ENCODE measurements at regions not wholly inside any gene's neighbourhood (a gene's known extent, or its start where the extent isn't known, plus 50 kb on each side); places are given as distances from the start of the nearest gene placed in this dataset.

- no peak for DNase-seq (ENCODE audit: low spot score)
These were observed 52.2 kb downstream of the POLR1D start for GRCh38 chr13:27673911-27674310.

GRCh38 chr13:27678306-27679040 is 56.8 kb downstream of the POLR1D start:
- no peak for DNase-seq (ENCODE audit: low spot score)

GRCh38 chr13:27679396-27679795 is 57.7 kb downstream of the POLR1D start:
- DNase-seq (ENCODE audit: low spot score) = no peak

GRCh38 chr13:27679896-27680295 is 58.2 kb downstream of the POLR1D start:
- DNase-seq (ENCODE audit: low spot score) = no peak

- no peak for DNase-seq (ENCODE audit: low spot score)
These were observed 58.8 kb downstream of the POLR1D start for GRCh38 chr13:27680465-27680864.

- no peak for DNase-seq (ENCODE audit: low spot score)
These were observed 69.5 kb downstream of the POLR1D start for GRCh38 chr13:27691207-27691606.

- DNase-seq (ENCODE audit: low spot score) = no peak
These were observed 75.0 kb downstream of the POLR1D start for GRCh38 chr13:27696731-27697130.

- no peak for DNase-seq (ENCODE audit: low spot score)
These were observed 78.3 kb downstream of the POLR1D start for GRCh38 chr13:27699952-27700351.

- no peak for DNase-seq (ENCODE audit: low spot score)
These were observed 83.0 kb downstream of the POLR1D start for GRCh38 chr13:27704681-27705080.

- DNase-seq (ENCODE audit: low spot score) = no peak
These were observed 84.0 kb upstream of the GSX1 start for GRCh38 chr13:27708325-27708724.

GRCh38 chr13:27709779-27710178 is 82.5 kb upstream of the GSX1 start:
- no peak for DNase-seq (ENCODE audit: low spot score)

- peak; percentile 9 for DNase-seq (ENCODE audit: low spot score)
These were observed 79.9 kb upstream of the GSX1 start for GRCh38 chr13:27712421-27712820.

- no peak for DNase-seq (ENCODE audit: low spot score)
These were observed 78.5 kb upstream of the GSX1 start for GRCh38 chr13:27713767-27714166.

GRCh38 chr13:27721681-27722080 is 70.6 kb upstream of the GSX1 start:
- no peak for DNase-seq (ENCODE audit: low spot score)

- DNase-seq (ENCODE audit: low spot score) = no peak
These were observed 64.0 kb upstream of the GSX1 start for GRCh38 chr13:27728271-27728670.

GRCh38 chr13:27730191-27730590 is 62.1 kb upstream of the GSX1 start:
- DNase-seq (ENCODE audit: low spot score) = no peak
